HEK293T (cell line): ENCODE measurements at regions not wholly inside any gene's neighbourhood (a gene's known extent, or its start where the extent isn't known, plus 50 kb on each side); places are given as distances from the start of the nearest gene placed in this dataset.
"Not testable (repeated sequence)": the region's sequence is repeated elsewhere in the genome, so short reads cannot be mapped to it uniquely, and the experiment has no call there.

Experiments used
- CTBP1 ChIP-seq: fragments of 450-650 bp; IDR thresholded peaks from 2 replicates; pipeline ENCODE4 v1.6.1; 2016; ENCODE audit warnings: borderline replicate concordance
- ELF4 ChIP-seq: fragments of 450-650 bp; IDR thresholded peaks from 2 replicates; pipeline ENCODE4 v1.6.1; 2017; ENCODE audit warnings: antibody characterized with exemption
- FOXA1 ChIP-seq: fragments of 450-650 bp; IDR thresholded peaks from 2 replicates; pipeline ENCODE4 v1.6.1; 2016; ENCODE audit warnings: mild to moderate bottlenecking
- FOXK2 ChIP-seq: fragments of 450-650 bp; IDR thresholded peaks from 2 replicates; pipeline ENCODE4 v1.6.1; 2016; ENCODE audit warnings: mild to moderate bottlenecking
- HDGF ChIP-seq: fragments of 450-650 bp; IDR thresholded peaks from 2 replicates; pipeline ENCODE4 v1.6.1; 2017; ENCODE audit warnings: antibody characterized with exemption, borderline replicate concordance
- L3MBTL2 ChIP-seq: fragments of 450-650 bp; conservative IDR thresholded peaks from 2 replicates; pipeline ENCODE4 v1.6.1; 2016; ENCODE audit warnings: mild to moderate bottlenecking
- LEF1 ChIP-seq: fragments of 450-650 bp; IDR thresholded peaks from 2 replicates; pipeline ENCODE4 v1.6.1; 2017; ENCODE audit warnings: mild to moderate bottlenecking, borderline replicate concordance
- NFRKB ChIP-seq: fragments of 450-650 bp; IDR thresholded peaks from 2 replicates; pipeline ENCODE4 v1.6.1; 2016; ENCODE audit warnings: mild to moderate bottlenecking, moderate library complexity
- SP1 ChIP-seq: fragments of 450-650 bp; IDR thresholded peaks from 2 replicates; pipeline ENCODE4 v1.6.1; 2017
- SUZ12 ChIP-seq: fragments of 450-650 bp; IDR thresholded peaks from 2 replicates; pipeline ENCODE4 v1.6.1; 2016; ENCODE audit warnings: mild to moderate bottlenecking
- TARDBP ChIP-seq: fragments of 450-650 bp; IDR thresholded peaks from 2 replicates; pipeline ENCODE4 v1.6.1; 2016

- TF ChIP-seq FOXA1, SUZ12, L3MBTL2, NFRKB, ELF4, SP1, FOXK2, HDGF, CTBP1, LEF1, TARDBP: not testable (repeated sequence)
Observed at GRCh38 chr2:64816526-64816925, 162.8 kb upstream of the SERTAD2 start.
